SK-N-SH (cell line): ENCODE measurements at regions not wholly inside any gene's neighbourhood (a gene's known extent, or its start where the extent isn't known, plus 50 kb on each side); places are given as distances from the start of the nearest gene placed in this dataset.

Experiments
- CTCF ChIP-seq: fragments of 200-600 bp; sonication (generic); IDR thresholded peaks from 2 replicates; pipeline ENCODE4 v1.6.1; 2017; ENCODE audit warnings: antibody characterized with exemption, mild to moderate bottlenecking, moderate library complexity
- EP300 ChIP-seq, 2 experiments: IDR thresholded peaks; 2 replicates each; pipeline versions ENCODE4 v1.4.0 to v1.6.1; 2012; ENCODE audit warnings: borderline replicate concordance in 1 of 2, low read depth in 1 of 2, low read length in 1 of 2
- REST ChIP-seq: IDR thresholded peaks from 2 replicates; pipeline ENCODE4 v1.6.1; 2012; ENCODE audit warnings: mild to moderate bottlenecking, low read depth, low read length, moderate library complexity
- RFX5 ChIP-seq: IDR thresholded peaks from 2 replicates; pipeline ENCODE4 v1.6.1; 2012; ENCODE audit warnings: mild to moderate bottlenecking, improper control_type of control experiment, low read length
- SMC3 ChIP-seq: IDR thresholded peaks from 2 replicates; pipeline ENCODE4 v1.6.1; 2012; ENCODE audit warnings: low read depth, low read length, improper control_type of control experiment
- TCF12 ChIP-seq: IDR thresholded peaks from 2 replicates; pipeline ENCODE4 v1.4.0; 2012
- ZBTB33 ChIP-seq: IDR thresholded peaks from 2 replicates; pipeline ENCODE4 v1.4.0; 2012; ENCODE audit warnings: low read depth, borderline replicate concordance

GRCh38 chr12:125689576-125690410 is 624.6 kb downstream of the AACS start:
- TF ChIP-seq CTCF = no peak
- TF ChIP-seq EP300 (IDR thresholded peaks at IDR 0.05; ENCODE audit: borderline replicate concordance in 1 of 2, low read depth in 1 of 2, low read length in 1 of 2) = no peak
- no peak for TF ChIP-seq TCF12
- no peak for TF ChIP-seq ZBTB33
- no peak for TF ChIP-seq SMC3
- TF ChIP-seq REST = no peak
- TF ChIP-seq RFX5 = no peak
